ENCODE measurements at regions not wholly inside any gene's neighbourhood (a gene's known extent, or its start where the extent isn't known, plus 50 kb on each side); places are given as distances from the start of the nearest gene placed in this dataset.
"Not testable (repeated sequence)": the region's sequence is repeated elsewhere in the genome, so short reads cannot be mapped to it uniquely, and the experiment has no call there.

GRCh38 chr3:181189556-181189955 is 200.0 kb upstream of the DNAJC19 start:
- H3K4me3 ChIP-seq = no peak overlapping the region
- no peak overlapping the region for H3K27ac ChIP-seq
- no peak for DNase-seq
- H3K9me3 ChIP-seq (replicated peaks in 1 of 3) = no peaks in the 10 kb centered on the region
- TF ChIP-seq POLR2A (IDR thresholded peaks at IDR 0.05) = no peak
- no peak for TF ChIP-seq CTCF (IDR thresholded peaks at IDR 0.05)
- intact Hi-C loops (cut with DNase I) = no loop called here
- H3K36me3 ChIP-seq (replicated peaks in 1 of 2) = no peaks in the 10 kb centered on the region
- no peaks in the 10 kb centered on the region for H3K27me3 ChIP-seq
- H3K4me1 ChIP-seq (replicated peaks in 1 of 2) = no peaks in the 10 kb centered on the region
- 67 to 78% (median 71%) methylated on average over 2 of the region's 2 CpGs for WGBS, 4 donors

GRCh38 chr3:181183764-181184163 is 194.2 kb upstream of the DNAJC19 start:
- H3K36me3 ChIP-seq (replicated peaks in 1 of 2) = no peaks in the 10 kb centered on the region
- no peaks in the 10 kb centered on the region for H3K4me1 ChIP-seq (replicated peaks in 1 of 2)
- no peaks in the 10 kb centered on the region for H3K27me3 ChIP-seq
- H3K4me3 ChIP-seq = no peak overlapping the region
- no peak overlapping the region for H3K27ac ChIP-seq
- intact Hi-C loops (cut with DNase I) = no loop called here
- 85 to 89% (median 87%) methylated on average over 1 of the region's 1 CpG for WGBS, 4 donors
- TF ChIP-seq CTCF (IDR thresholded peaks at IDR 0.05) (no peak), POLR2A (IDR thresholded peaks at IDR 0.05) (no peak)
- no peaks in the 10 kb centered on the region for H3K9me3 ChIP-seq (replicated peaks in 1 of 3)
- no peak for DNase-seq

DNA sequence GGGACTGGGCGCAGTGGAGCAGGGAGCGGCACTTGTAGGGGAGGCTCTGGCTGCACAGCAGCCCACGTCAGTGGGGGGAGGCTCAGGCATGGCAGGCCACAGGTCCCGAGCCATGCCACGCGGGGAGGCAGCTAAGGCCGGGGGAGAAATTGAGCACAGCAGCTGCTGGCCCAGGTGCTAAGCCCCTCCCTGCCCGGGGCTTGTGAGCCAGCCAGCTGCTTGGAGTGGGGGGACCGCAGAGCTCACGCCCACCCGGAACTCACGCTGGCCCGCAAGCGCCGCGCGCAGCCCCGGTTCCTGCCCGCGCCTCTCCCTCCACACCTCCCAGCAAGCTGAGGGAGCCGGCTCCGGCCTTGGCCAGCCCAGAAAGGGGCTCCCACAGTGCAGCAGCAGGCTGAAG is 193.5 kb upstream of the DNAJC19 start:
- H3K9me3 ChIP-seq (replicated peaks in 1 of 3); H3K4me3 ChIP-seq; DNase-seq; H3K36me3 ChIP-seq (replicated peaks in 1 of 2); H3K27me3 ChIP-seq; H3K27ac ChIP-seq; H3K4me1 ChIP-seq (replicated peaks in 1 of 2); intact Hi-C loops (cut with DNase I): not testable (repeated sequence)
- WGBS, 4 donors = 95 to 100% (median 96%) methylated on average over 1 to 22 of the region's 22 CpGs

- Histone ChIP-seq H3K27me3 (no peaks in the 10 kb centered on the region), H3K36me3 (replicated peaks in 1 of 2) (no peaks in the 10 kb centered on the region), H3K4me3 (no peak overlapping the region), H3K27ac (no peak overlapping the region), H3K4me1 (replicated peaks in 1 of 2) (no peaks in the 10 kb centered on the region), H3K9me3 (replicated peaks in 1 of 3) (no peaks in the 10 kb centered on the region)
- WGBS, 4 donors = 41 to 49% (median 45%) methylated on average over 7 of the region's 7 CpGs
- DNase-seq = peak in 6 of 7 donors; percentile 24 to 62 (median 45)
- intact Hi-C loops (cut with DNase I) = no loop called here
- no peak for TF ChIP-seq CTCF (IDR thresholded peaks at IDR 0.05)
- TF ChIP-seq POLR2A (IDR thresholded peaks at IDR 0.05) = no peak
Observed at GRCh38 chr3:181178991-181179390, 189.5 kb upstream of the DNAJC19 start.

GRCh38 chr3:181176601-181177000 is 187.1 kb upstream of the DNAJC19 start:
- intact Hi-C loops (cut with DNase I) = no loop called here
- DNase-seq = peak; percentile 60 to 87 (median 80)
- no peak overlapping the region for H3K27ac ChIP-seq
- no peaks in the 10 kb centered on the region for H3K36me3 ChIP-seq (replicated peaks in 1 of 2)
- H3K4me1 ChIP-seq (replicated peaks in 1 of 2) = no peaks in the 10 kb centered on the region
- H3K27me3 ChIP-seq = no peaks in the 10 kb centered on the region
- no peak overlapping the region for H3K4me3 ChIP-seq
- no peaks in the 10 kb centered on the region for H3K9me3 ChIP-seq (replicated peaks in 1 of 3)
- 7 to 11% (median 10%) methylated on average over 6 of the region's 6 CpGs for WGBS, 4 donors
- TF ChIP-seq POLR2A (IDR thresholded peaks at IDR 0.05) (no peak), CTCF (IDR thresholded peaks at IDR 0.05) (peak; percentile 35 to 76 (median 68))

Data from adrenal gland (tissue), 9 donors.